CD4-positive, CD25-positive, alpha-beta regulatory T cell (primary cell): ENCODE measurements at regions not wholly inside any gene's neighbourhood (a gene's known extent, or its start where the extent isn't known, plus 50 kb on each side); places are given as distances from the start of the nearest gene placed in this dataset.

Source experiments
- ATAC-seq, 2 donors: fragments of 150-1000 bp; cut with Tn5 transposase; one replicate each; pipeline ENCODE4 v1.10.0; 2021; ENCODE audit warnings: low read depth in 2 of 2, moderate number of reproducible peaks in 2 of 2, moderate library complexity in 1 of 2
- DNase-seq, 3 donors: peaks; one replicate each; pipeline versions ENCODE4 v3.0.0 to v3.0.0-alpha.2; 2012 to 2022; ENCODE audit warnings: mixed read lengths in 1 of 3
- H3K27ac ChIP-seq: one replicate; pipeline ENCODE4 v1.7.0; 2013; ENCODE audit warnings: mild to moderate bottlenecking, low read length; ENCODE audit not compliant: insufficient read depth, poor library complexity, severe bottlenecking
- H3K27me3 ChIP-seq: one replicate; pipeline ENCODE4 v1.7.0; 2013; ENCODE audit warnings: low read length; ENCODE audit not compliant: control insufficient read depth, insufficient read depth
- H3K36me3 ChIP-seq: one replicate; pipeline ENCODE4 v1.7.0; 2013; ENCODE audit warnings: mild to moderate bottlenecking, low read length, moderate library complexity; ENCODE audit not compliant: control insufficient read depth, insufficient read depth
- H3K4me1 ChIP-seq: 2 replicates; pipeline ENCODE4 v1.7.0; 2013; ENCODE audit warnings: mild to moderate bottlenecking, low read length; ENCODE audit not compliant: insufficient read depth, control insufficient read depth, poor library complexity, severe bottlenecking
- H3K4me3 ChIP-seq: one replicate; pipeline ENCODE4 v1.7.0; 2013; ENCODE audit warnings: low read depth, mild to moderate bottlenecking, low read length, moderate library complexity
- H3K9me3 ChIP-seq, 2 experiments: 1 replicate in 1 of 2; 2 replicates in 1 of 2; pipeline ENCODE4 v1.7.0; 2013; ENCODE audit warnings: low read length in 2 of 2, mild to moderate bottlenecking in 1 of 2, moderate library complexity in 1 of 2; ENCODE audit not compliant: control insufficient read depth in 2 of 2
- H3K27ac Mint-ChIP-seq, 3 donors: one replicate each; pipeline ENCODE4 v1.8.0; 2020 to 2022; ENCODE audit warnings: mild to moderate bottlenecking in 3 of 3, mixed read lengths in 3 of 3, moderate library complexity in 2 of 3
- H3K27me3 Mint-ChIP-seq: one replicate; pipeline ENCODE4 v1.8.0; 2022; ENCODE audit warnings: mild to moderate bottlenecking, mixed read lengths
- H3K36me3 Mint-ChIP-seq: one replicate; pipeline ENCODE4 v1.8.0; 2020; ENCODE audit warnings: mixed read lengths
- H3K4me1 Mint-ChIP-seq, 4 donors: one replicate each; pipeline ENCODE4 v1.8.0; 2020 to 2022; ENCODE audit warnings: mixed read lengths in 4 of 4, mild to moderate bottlenecking in 1 of 4
- H3K4me3 Mint-ChIP-seq, 4 donors: one replicate each; pipeline ENCODE4 v1.8.0; 2020 to 2022; ENCODE audit warnings: mild to moderate bottlenecking in 4 of 4, mixed read lengths in 4 of 4, moderate library complexity in 3 of 4
- H3K9me3 Mint-ChIP-seq, 7 donors: one replicate each; pipeline ENCODE4 v1.8.0; 2020 to 2022; ENCODE audit warnings: mixed read lengths in 7 of 7, mild to moderate bottlenecking in 3 of 7, moderate library complexity in 2 of 7

- Histone ChIP-seq H3K27ac (no peak overlapping the region), H3K36me3 (no peaks in the 10 kb centered on the region), H3K4me3 (no peak overlapping the region), H3K9me3 (no peaks in the 10 kb centered on the region), H3K27me3 (no peaks in the 10 kb centered on the region), H3K4me1 (peaks cover 7% of the 10 kb centered on the region)
- H3K4me1 Mint-ChIP-seq, result peaks cover 6 to 24% (median 17%) of the 10 kb centered on the region in 4 donors
- H3K9me3 Mint-ChIP-seq, result no peaks in the 10 kb centered on the region
- DNase-seq (no peak), ATAC-seq (no peak)
- no peak overlapping the region for H3K4me3 Mint-ChIP-seq
- peaks cover 4% of the 10 kb centered on the region for H3K36me3 Mint-ChIP-seq
- H3K27me3 Mint-ChIP-seq, result no peaks in the 10 kb centered on the region
- peak overlapping the region; percentile 3 to 74 (median 23) for H3K27ac Mint-ChIP-seq
Measured at GRCh38 chr2:136167721-136168475, 49.9 kb upstream of the CXCR4 start.
